Fibroblast of the aortic adventitia (primary cell): ENCODE measurements at regions not wholly inside any gene's neighbourhood (a gene's known extent, or its start where the extent isn't known, plus 50 kb on each side); places are given as distances from the start of the nearest gene placed in this dataset.

Experiments used
- DNase-seq: peaks from one replicate; pipeline ENCODE4 v3.0.0-alpha.2; 2010; ENCODE audit warnings: low read depth
- H3K4me3 ChIP-seq: 2 replicates; pipeline ENCODE4 v1.5.1; 2011; ENCODE audit warnings: low read depth, mild to moderate bottlenecking, control low read depth, low read length, moderate library complexity
- CTCF ChIP-seq: IDR thresholded peaks from 2 replicates; pipeline ENCODE4 v1.5.1; 2011; ENCODE audit warnings: mild to moderate bottlenecking, low read length, control low read depth, inconsistent platforms; ENCODE audit not compliant: insufficient read depth

- no peak overlapping the region for H3K4me3 ChIP-seq
- no peak for TF ChIP-seq CTCF
- no peak for DNase-seq
These were observed 813.4 kb downstream of the TLE1 start for GRCh38 chr9:80875947-80876346.

- peak; percentile 50 for DNase-seq
- H3K4me3 ChIP-seq: no peak overlapping the region
- TF ChIP-seq CTCF: no peak
These were observed 815.1 kb downstream of the TLE1 start for GRCh38 chr9:80874276-80874675.

GRCh38 chr9:80873861-80874260, 815.5 kb downstream of the TLE1 start:
- TF ChIP-seq CTCF: no peak
- DNase-seq: peak; percentile 15
- H3K4me3 ChIP-seq: no peak overlapping the region

- H3K4me3 ChIP-seq: no peak overlapping the region
- no peak for TF ChIP-seq CTCF
- no peak for DNase-seq
These were observed 817.8 kb downstream of the TLE1 start for GRCh38 chr9:80871596-80871995.

GRCh38 chr9:80867731-80868130, 821.6 kb downstream of the TLE1 start:
- H3K4me3 ChIP-seq: no peak overlapping the region
- no peak for TF ChIP-seq CTCF
- DNase-seq: peak; percentile 25

- no peak for DNase-seq
- H3K4me3 ChIP-seq: no peak overlapping the region
- no peak for TF ChIP-seq CTCF
These were observed 822.6 kb downstream of the TLE1 start for GRCh38 chr9:80866576-80867227.

- no peak for DNase-seq
- no peak for TF ChIP-seq CTCF
- H3K4me3 ChIP-seq: no peak overlapping the region
These were observed 823.2 kb downstream of the TLE1 start for GRCh38 chr9:80866121-80866520.
